Thoracic aorta (tissue), 2 donors: ENCODE measurements at regions not wholly inside any gene's neighbourhood (a gene's known extent, or its start where the extent isn't known, plus 50 kb on each side); places are given as distances from the start of the nearest gene placed in this dataset.

Experiments
- ATAC-seq: fragments of 150-250 bp; one replicate; pipeline ENCODE4 v1.8.0; 2017; ENCODE audit warnings: low read depth; ENCODE audit not compliant: insufficient number of reproducible peaks, low FRiP score
- DNase-seq: peaks from one replicate; pipeline ENCODE4 v3.0.0-alpha.2; 2020; ENCODE audit warnings: low spot score
- H3K27ac ChIP-seq, 2 donors: fragments of 200-600 bp; sonication (generic); 1 replicate in 1 of 2; 2 replicates in 1 of 2; pipeline ENCODE4 v1.5.1; 2016; ENCODE audit warnings: mild to moderate bottlenecking in 2 of 2, moderate library complexity in 2 of 2
- H3K27me3 ChIP-seq: fragments of 200-600 bp; sonication (generic); replicated peaks from 2 replicates; pipeline ENCODE4 v1.6.0; 2016; ENCODE audit warnings: mild to moderate bottlenecking; ENCODE audit not compliant: insufficient read depth
- H3K36me3 ChIP-seq: fragments of 200-600 bp; sonication (generic); one replicate; pipeline ENCODE4 v1.5.1; 2016
- H3K4me1 ChIP-seq, 2 donors: fragments of 200-600 bp; sonication (generic); 1 replicate in 1 of 2; 2 replicates in 1 of 2; pipeline versions ENCODE4 v1.5.1 to v1.6.0; 2016; ENCODE audit warnings: low read depth in 2 of 2, mild to moderate bottlenecking in 1 of 2; ENCODE audit not compliant: control insufficient read depth in 1 of 2
- H3K4me3 ChIP-seq: fragments of 200-600 bp; sonication (generic); 2 replicates; pipeline ENCODE4 v1.5.1; 2016; ENCODE audit warnings: mild to moderate bottlenecking
- H3K9me3 ChIP-seq: fragments of 200-600 bp; sonication (generic); 2 replicates; pipeline ENCODE4 v1.5.1; 2016
- TF ChIP-seq, protein P1 (sequence below): fragments of 200-600 bp; sonication (generic); IDR thresholded peaks from one replicate; pipeline ENCODE4 v1.5.1; 2019; ENCODE audit warnings: antibody characterized with exemption

DNA sequence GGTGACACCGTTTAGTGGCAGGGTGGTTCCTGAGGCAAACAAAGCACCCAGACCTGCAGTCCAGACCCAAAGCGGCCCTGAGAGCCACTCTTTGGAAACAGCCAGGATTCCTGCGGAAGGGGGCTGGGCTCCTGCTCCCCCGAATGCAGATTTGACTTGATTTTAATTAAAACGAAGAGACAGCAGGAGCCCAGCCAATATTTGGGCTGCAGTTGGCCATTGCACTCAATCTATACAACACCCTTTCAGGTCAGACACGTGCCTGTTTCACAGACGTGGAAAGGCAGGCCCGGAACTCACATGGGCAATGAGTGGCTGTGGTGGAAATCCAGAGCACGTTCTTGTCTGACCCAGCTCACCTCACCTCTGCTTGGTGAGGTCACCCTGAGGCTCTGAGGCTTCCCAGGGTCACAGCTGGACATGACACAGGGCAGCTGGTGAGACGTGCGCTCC lies 122.4 kb downstream of the NDUFA10 start:
- Histone ChIP-seq H3K4me3 (no peak overlapping the region), H3K4me1 (no peaks in the 10 kb centered on the region), H3K27ac (no peak overlapping the region), H3K27me3 (no peaks in the 10 kb centered on the region), H3K36me3 (no peaks in the 10 kb centered on the region), H3K9me3 (no peaks in the 10 kb centered on the region)
- ATAC-seq: no peak
- TF ChIP-seq, protein P1, sequence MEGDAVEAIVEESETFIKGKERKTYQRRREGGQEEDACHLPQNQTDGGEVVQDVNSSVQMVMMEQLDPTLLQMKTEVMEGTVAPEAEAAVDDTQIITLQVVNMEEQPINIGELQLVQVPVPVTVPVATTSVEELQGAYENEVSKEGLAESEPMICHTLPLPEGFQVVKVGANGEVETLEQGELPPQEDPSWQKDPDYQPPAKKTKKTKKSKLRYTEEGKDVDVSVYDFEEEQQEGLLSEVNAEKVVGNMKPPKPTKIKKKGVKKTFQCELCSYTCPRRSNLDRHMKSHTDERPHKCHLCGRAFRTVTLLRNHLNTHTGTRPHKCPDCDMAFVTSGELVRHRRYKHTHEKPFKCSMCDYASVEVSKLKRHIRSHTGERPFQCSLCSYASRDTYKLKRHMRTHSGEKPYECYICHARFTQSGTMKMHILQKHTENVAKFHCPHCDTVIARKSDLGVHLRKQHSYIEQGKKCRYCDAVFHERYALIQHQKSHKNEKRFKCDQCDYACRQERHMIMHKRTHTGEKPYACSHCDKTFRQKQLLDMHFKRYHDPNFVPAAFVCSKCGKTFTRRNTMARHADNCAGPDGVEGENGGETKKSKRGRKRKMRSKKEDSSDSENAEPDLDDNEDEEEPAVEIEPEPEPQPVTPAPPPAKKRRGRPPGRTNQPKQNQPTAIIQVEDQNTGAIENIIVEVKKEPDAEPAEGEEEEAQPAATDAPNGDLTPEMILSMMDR: no peak
- DNase-seq: no peak

DNA sequence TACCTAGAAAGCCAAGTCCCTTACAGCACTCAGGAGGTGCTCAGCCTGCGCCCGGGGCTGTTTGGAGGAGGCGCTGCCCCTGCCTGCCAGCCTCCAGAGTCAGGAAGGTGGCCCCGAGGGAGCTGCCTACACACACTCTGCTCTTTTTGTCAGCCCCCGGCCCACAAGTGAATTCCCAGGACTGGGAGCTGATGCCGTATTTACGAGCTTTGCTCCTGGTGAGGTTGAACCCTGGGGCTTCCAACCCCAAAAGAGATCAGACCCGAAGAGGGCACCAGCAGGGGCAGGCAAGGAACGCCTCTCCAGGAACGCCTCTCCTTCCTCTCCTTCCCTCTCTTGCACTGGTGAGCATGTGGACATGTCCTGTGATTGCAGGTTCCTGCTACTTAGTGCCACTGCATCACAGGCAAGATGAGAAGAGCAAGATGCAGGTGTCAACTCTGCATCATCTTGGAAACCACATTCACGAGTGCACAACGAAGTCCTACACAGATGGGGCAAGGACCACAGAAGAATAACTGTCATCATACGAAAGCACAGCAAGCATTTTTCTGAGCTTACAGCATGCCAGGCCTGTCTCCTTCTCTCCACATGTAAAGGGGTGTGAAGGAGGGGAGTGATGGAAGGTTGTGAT lies 126.7 kb downstream of the NDUFA10 start:
- TF ChIP-seq, protein P1: no peak
- DNase-seq (no peak), ATAC-seq (no peak)

DNA sequence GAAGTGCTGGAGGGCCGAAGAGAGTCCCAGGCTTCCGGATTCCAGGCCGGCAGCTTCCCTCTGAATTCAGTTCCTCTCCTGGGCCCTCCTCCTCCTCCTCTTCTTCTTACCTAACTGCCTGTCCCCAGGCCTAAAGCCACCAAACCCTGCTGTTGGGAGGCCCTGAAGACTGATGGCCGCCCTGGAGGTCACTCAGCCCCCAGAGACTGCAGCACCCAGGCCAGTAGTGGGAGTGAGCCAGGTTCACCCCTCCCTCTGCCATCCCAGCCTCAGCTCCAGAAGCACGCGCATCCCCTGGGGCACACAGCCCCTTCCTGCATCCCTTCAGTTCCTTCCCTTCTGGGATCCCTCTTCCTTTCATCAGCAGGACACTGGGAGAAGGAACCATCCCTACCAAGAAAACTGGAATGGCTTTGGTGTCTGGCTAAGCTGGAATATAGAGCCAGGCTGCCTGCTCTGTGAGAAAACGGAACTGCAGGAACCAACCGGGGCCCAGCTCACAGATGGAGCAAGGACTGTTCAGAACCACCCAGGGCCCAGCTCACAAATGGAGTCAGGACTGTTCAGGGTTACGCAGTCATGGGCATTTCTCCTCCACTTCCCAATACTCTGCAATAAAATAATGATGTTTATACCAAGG lies 127.4 kb downstream of the NDUFA10 start:
- DNase-seq: no peak

More for the DNA sequence above, 126.7 kb downstream of the NDUFA10 start:
- H3K4me1 ChIP-seq: no peaks in the 10 kb centered on the region
- no peak overlapping the region for H3K4me3 ChIP-seq
- no peaks in the 10 kb centered on the region for H3K36me3 ChIP-seq
- H3K27me3 ChIP-seq: no peaks in the 10 kb centered on the region
- no peak overlapping the region for H3K27ac ChIP-seq
- H3K9me3 ChIP-seq: no peaks in the 10 kb centered on the region

DNA sequence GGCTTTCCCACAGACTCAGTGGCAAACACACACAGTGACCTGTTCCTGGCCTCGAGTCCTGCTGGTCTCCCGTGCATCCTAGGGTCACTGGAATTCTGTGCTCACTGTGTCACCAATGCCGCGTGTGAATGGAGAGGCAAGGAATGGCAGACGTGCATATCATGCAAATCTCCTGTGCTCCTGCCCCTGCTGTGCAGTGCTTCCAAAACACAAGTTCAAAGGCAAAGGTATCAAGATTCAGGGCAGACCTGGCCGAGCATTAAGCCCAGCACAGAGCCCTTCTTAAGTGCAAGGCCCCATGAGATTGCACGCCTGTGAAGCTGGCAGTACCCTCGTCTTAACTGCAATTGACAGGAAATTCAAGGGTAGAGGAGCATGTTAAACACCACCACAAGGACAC lies 129.1 kb downstream of the NDUFA10 start:
- H3K27me3 ChIP-seq: no peaks in the 10 kb centered on the region
- no peaks in the 10 kb centered on the region for H3K4me1 ChIP-seq
- H3K36me3 ChIP-seq: no peaks in the 10 kb centered on the region
- ATAC-seq (no peak), DNase-seq (no peak)
- H3K27ac ChIP-seq: no peak overlapping the region
- TF ChIP-seq, protein P1: no peak
- no peak overlapping the region for H3K4me3 ChIP-seq
- H3K9me3 ChIP-seq: no peaks in the 10 kb centered on the region

More for the DNA sequence above, 127.4 kb downstream of the NDUFA10 start:
- TF ChIP-seq, protein P1: no peak
- Histone ChIP-seq H3K27ac (no peak overlapping the region), H3K36me3 (no peaks in the 10 kb centered on the region), H3K9me3 (no peaks in the 10 kb centered on the region), H3K4me1 (no peaks in the 10 kb centered on the region), H3K27me3 (no peaks in the 10 kb centered on the region), H3K4me3 (no peak overlapping the region)
- no peak for ATAC-seq

DNA sequence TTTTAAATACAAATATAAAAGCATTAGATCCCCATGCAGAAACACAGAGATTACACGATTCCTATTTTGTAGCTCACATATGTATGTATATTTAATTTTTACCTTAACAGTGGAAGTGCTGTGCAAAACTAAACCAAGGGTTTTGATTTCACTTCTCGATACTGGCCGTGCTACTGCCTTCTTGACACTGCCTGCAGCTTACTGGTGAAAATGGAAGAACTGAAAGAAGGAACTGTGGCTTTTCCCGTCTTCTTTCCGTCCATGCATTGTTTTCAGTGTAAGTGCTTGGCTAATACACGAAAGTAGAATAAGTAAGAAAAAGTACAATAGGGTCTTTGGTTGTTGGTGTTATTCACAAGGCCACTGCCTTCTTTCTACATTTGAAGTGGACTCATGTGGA lies 129.5 kb downstream of the NDUFA10 start:
- Histone ChIP-seq H3K4me3 (no peak overlapping the region), H3K4me1 (no peaks in the 10 kb centered on the region), H3K9me3 (no peaks in the 10 kb centered on the region), H3K36me3 (no peaks in the 10 kb centered on the region), H3K27ac (no peak overlapping the region), H3K27me3 (no peaks in the 10 kb centered on the region)
- TF ChIP-seq, protein P1: no peak
- ATAC-seq: no peak
- no peak for DNase-seq
